ENCODE measurements at regions not wholly inside any gene's neighbourhood (a gene's known extent, or its start where the extent isn't known, plus 50 kb on each side); places are given as distances from the start of the nearest gene placed in this dataset.

- TF ChIP-seq CTCF (conservative IDR thresholded peaks at IDR 0.05; ENCODE audit: low read depth, low read length) (no peak), EZH2 (IDR thresholded peaks at IDR 0.05; ENCODE audit: borderline replicate concordance, low read depth, low read length, poor library complexity, severe bottlenecking) (no peak)
These were observed 251.4 kb upstream of the ZMIZ1 start for GRCh38 chr10:78817361-78817760.
